Endothelial cell (in vitro differentiated cells): ENCODE measurements at regions not wholly inside any gene's neighbourhood (a gene's known extent, or its start where the extent isn't known, plus 50 kb on each side); places are given as distances from the start of the nearest gene placed in this dataset.

ENCODE experiments used
- DNase-seq: peaks from one replicate; pipeline ENCODE4 v3.0.0; 2021; ENCODE audit warnings: low spot score
- H3K27ac Mint-ChIP-seq: one replicate; pipeline ENCODE4 v1.8.0; 2021; ENCODE audit warnings: mixed read lengths, inconsistent platforms; ENCODE audit not compliant: unreplicated experiment
- H3K27me3 Mint-ChIP-seq: one replicate; pipeline ENCODE4 v1.8.0; 2021; ENCODE audit warnings: mild to moderate bottlenecking, moderate library complexity, mixed read lengths, inconsistent platforms; ENCODE audit not compliant: unreplicated experiment
- H3K36me3 Mint-ChIP-seq: one replicate; pipeline ENCODE4 v1.8.0; 2021; ENCODE audit warnings: mild to moderate bottlenecking, low read depth, mixed read lengths, inconsistent platforms; ENCODE audit not compliant: unreplicated experiment
- H3K4me1 Mint-ChIP-seq: one replicate; pipeline ENCODE4 v1.8.0; 2021; ENCODE audit warnings: mild to moderate bottlenecking, mixed read lengths, inconsistent platforms; ENCODE audit not compliant: unreplicated experiment
- H3K4me3 Mint-ChIP-seq: one replicate; pipeline ENCODE4 v1.8.0; 2021; ENCODE audit warnings: mild to moderate bottlenecking, mixed read lengths, inconsistent platforms; ENCODE audit not compliant: unreplicated experiment
- H3K9me3 Mint-ChIP-seq: one replicate; pipeline ENCODE4 v1.8.0; 2021; ENCODE audit warnings: mixed read lengths, inconsistent platforms; ENCODE audit not compliant: unreplicated experiment
- TF ChIP-seq, protein P1 (sequence below): fragments of 200-600 bp; sonication (generic); IDR thresholded peaks from one replicate; pipeline ENCODE4 v1.5.0; 2021; ENCODE audit warnings: antibody characterized with exemption; ENCODE audit not compliant: unreplicated experiment

GRCh38 chr6:72530152-72530551 is 91.7 kb upstream of the KCNQ5 start:
- no peak for DNase-seq
- Mint-ChIP-seq H3K27me3 (no peaks in the 10 kb centered on the region), H3K9me3 (no peaks in the 10 kb centered on the region), H3K4me3 (no peak overlapping the region), H3K27ac (no peak overlapping the region), H3K36me3 (no peaks in the 10 kb centered on the region), H3K4me1 (no peaks in the 10 kb centered on the region)
- TF ChIP-seq, protein P1, sequence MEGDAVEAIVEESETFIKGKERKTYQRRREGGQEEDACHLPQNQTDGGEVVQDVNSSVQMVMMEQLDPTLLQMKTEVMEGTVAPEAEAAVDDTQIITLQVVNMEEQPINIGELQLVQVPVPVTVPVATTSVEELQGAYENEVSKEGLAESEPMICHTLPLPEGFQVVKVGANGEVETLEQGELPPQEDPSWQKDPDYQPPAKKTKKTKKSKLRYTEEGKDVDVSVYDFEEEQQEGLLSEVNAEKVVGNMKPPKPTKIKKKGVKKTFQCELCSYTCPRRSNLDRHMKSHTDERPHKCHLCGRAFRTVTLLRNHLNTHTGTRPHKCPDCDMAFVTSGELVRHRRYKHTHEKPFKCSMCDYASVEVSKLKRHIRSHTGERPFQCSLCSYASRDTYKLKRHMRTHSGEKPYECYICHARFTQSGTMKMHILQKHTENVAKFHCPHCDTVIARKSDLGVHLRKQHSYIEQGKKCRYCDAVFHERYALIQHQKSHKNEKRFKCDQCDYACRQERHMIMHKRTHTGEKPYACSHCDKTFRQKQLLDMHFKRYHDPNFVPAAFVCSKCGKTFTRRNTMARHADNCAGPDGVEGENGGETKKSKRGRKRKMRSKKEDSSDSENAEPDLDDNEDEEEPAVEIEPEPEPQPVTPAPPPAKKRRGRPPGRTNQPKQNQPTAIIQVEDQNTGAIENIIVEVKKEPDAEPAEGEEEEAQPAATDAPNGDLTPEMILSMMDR = no peak

DNA sequence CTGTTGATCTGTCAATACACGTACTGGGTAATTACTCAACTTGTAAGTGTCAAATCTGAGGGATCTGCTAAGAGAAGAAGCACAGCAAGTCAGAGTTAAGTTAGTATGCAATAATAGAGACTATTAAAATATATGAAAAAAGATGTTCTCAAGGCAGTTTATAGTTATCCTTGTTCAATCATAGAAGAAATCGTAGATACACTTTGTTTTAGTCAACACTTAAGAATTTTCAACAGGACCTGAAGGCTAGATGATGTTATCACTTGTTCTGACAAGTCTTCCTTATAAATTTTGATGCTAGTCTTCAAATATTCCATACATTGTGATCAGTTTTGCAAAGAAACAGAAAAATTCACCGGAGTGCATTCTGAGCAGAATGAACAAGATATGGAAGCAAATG is 91.1 kb upstream of the KCNQ5 start:
- TF ChIP-seq, protein P1 = no peak
- Mint-ChIP-seq H3K27me3 (no peaks in the 10 kb centered on the region), H3K36me3 (no peaks in the 10 kb centered on the region), H3K9me3 (no peaks in the 10 kb centered on the region), H3K27ac (no peak overlapping the region), H3K4me1 (no peaks in the 10 kb centered on the region), H3K4me3 (no peak overlapping the region)
- no peak for DNase-seq

- TF ChIP-seq, protein P1 = no peak
- Mint-ChIP-seq H3K27me3 (no peaks in the 10 kb centered on the region), H3K36me3 (no peaks in the 10 kb centered on the region), H3K4me1 (no peaks in the 10 kb centered on the region), H3K9me3 (no peaks in the 10 kb centered on the region), H3K27ac (no peak overlapping the region), H3K4me3 (no peak overlapping the region)
- DNase-seq = no peak
Measured at GRCh38 chr6:72533606-72534005, 88.3 kb upstream of the KCNQ5 start.

- H3K27ac Mint-ChIP-seq = no peak overlapping the region
Measured at GRCh38 chr6:72534236-72534635, 87.6 kb upstream of the KCNQ5 start.

GRCh38 chr6:72535124-72535523 is 86.7 kb upstream of the KCNQ5 start:
- no peaks in the 10 kb centered on the region for H3K27me3 Mint-ChIP-seq
- no peaks in the 10 kb centered on the region for H3K4me1 Mint-ChIP-seq
- no peaks in the 10 kb centered on the region for H3K36me3 Mint-ChIP-seq
- no peak overlapping the region for H3K4me3 Mint-ChIP-seq
- DNase-seq = no peak
- no peaks in the 10 kb centered on the region for H3K9me3 Mint-ChIP-seq
- no peak overlapping the region for H3K27ac Mint-ChIP-seq
- TF ChIP-seq, protein P1 = no peak

More at GRCh38 chr6:72534236-72534635, 87.6 kb upstream of the KCNQ5 start:
- no peaks in the 10 kb centered on the region for H3K4me1 Mint-ChIP-seq
- no peak overlapping the region for H3K4me3 Mint-ChIP-seq
- H3K9me3 Mint-ChIP-seq = no peaks in the 10 kb centered on the region
- TF ChIP-seq, protein P1 = no peak
- H3K36me3 Mint-ChIP-seq = no peaks in the 10 kb centered on the region
- no peak for DNase-seq
- H3K27me3 Mint-ChIP-seq = no peaks in the 10 kb centered on the region
